ENCODE measurements at regions not wholly inside any gene's neighbourhood (a gene's known extent, or its start where the extent isn't known, plus 50 kb on each side); places are given as distances from the start of the nearest gene placed in this dataset.

DNA sequence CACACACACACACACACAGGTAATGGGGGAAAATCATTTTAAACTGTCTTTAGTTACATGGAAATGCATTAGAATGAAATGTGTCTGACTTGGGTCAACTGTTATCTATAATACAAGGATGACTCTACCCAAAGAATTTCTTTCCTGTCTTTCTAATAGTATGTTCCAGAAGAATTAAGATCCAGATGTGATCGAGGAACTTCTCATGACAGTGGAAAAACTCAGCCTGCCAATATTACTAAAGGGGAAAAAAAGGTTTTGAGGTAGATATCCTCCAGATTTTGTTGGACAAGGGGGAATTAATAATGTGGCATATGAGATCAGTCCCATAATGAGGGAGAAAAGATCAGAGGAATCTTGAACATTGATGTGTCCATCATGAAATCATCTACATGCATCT, 190.6 kb upstream of the MAP3K1 start:
- TF ChIP-seq, protein P1, sequence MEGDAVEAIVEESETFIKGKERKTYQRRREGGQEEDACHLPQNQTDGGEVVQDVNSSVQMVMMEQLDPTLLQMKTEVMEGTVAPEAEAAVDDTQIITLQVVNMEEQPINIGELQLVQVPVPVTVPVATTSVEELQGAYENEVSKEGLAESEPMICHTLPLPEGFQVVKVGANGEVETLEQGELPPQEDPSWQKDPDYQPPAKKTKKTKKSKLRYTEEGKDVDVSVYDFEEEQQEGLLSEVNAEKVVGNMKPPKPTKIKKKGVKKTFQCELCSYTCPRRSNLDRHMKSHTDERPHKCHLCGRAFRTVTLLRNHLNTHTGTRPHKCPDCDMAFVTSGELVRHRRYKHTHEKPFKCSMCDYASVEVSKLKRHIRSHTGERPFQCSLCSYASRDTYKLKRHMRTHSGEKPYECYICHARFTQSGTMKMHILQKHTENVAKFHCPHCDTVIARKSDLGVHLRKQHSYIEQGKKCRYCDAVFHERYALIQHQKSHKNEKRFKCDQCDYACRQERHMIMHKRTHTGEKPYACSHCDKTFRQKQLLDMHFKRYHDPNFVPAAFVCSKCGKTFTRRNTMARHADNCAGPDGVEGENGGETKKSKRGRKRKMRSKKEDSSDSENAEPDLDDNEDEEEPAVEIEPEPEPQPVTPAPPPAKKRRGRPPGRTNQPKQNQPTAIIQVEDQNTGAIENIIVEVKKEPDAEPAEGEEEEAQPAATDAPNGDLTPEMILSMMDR (conservative IDR thresholded peaks at IDR 0.05 in 1 of 2, IDR thresholded peaks at IDR 0.05 in 1 of 2; ENCODE audit: extremely low read depth in 1 of 2, insufficient read depth in 1 of 2, low read depth in 1 of 2, low read length in 2 of 2), result no peak
- TF ChIP-seq EZH2 (IDR thresholded peaks at IDR 0.05; ENCODE audit: borderline replicate concordance, low read length), result no peak

Measured in mammary epithelial cell (primary cell).